Gastroesophageal sphincter (tissue), 4 donors: ENCODE measurements at regions not wholly inside any gene's neighbourhood (a gene's known extent, or its start where the extent isn't known, plus 50 kb on each side); places are given as distances from the start of the nearest gene placed in this dataset.

Source experiments
- ATAC-seq: fragments of 150-250 bp; one replicate; pipeline ENCODE4 v1.9.1; 2016; ENCODE audit warnings: mild to moderate bottlenecking, moderate library complexity
- H3K27ac ChIP-seq, 4 donors: fragments of 200-600 bp; sonication (generic) in 3 of 4; 1 replicate in 3 of 4; 2 replicates in 1 of 4; pipeline ENCODE4 v1.5.1; 2016 to 2019
- H3K27me3 ChIP-seq: fragments of 200-600 bp; sonication (generic); one replicate; pipeline ENCODE4 v1.5.1; 2019
- H3K36me3 ChIP-seq, 2 donors: fragments of 200-600 bp; sonication (generic); one replicate each; pipeline ENCODE4 v1.5.1; 2019; ENCODE audit warnings: control low read depth in 1 of 2
- H3K4me1 ChIP-seq, 3 donors: fragments of 200-600 bp; sonication (generic); 1 replicate in 2 of 3; 2 replicates in 1 of 3; pipeline ENCODE4 v1.5.1; 2016 to 2019; ENCODE audit warnings: control low read depth in 2 of 3
- H3K4me3 ChIP-seq, 2 donors: fragments of 200-600 bp; sonication (generic); one replicate each; pipeline ENCODE4 v1.5.1; 2019; ENCODE audit warnings: mild to moderate bottlenecking in 1 of 2, moderate library complexity in 1 of 2
- H3K9me3 ChIP-seq, 3 donors: fragments of 200-600 bp; sonication (generic); one replicate each; pipeline ENCODE4 v1.5.1; 2017 to 2019; ENCODE audit warnings: control low read depth in 2 of 3
- EP300 ChIP-seq: sonication (generic); formaldehyde crosslinking; IDR thresholded peaks from one replicate; pipeline ENCODE4 v1.6.1; 2017; ENCODE audit warnings: antibody characterized with exemption, mild to moderate bottlenecking
- POLR2A ChIP-seq, 2 donors: fragments of 450-650 bp; IDR thresholded peaks; one replicate each; pipeline ENCODE4 v1.6.1; 2017; ENCODE audit warnings: antibody characterized with exemption in 2 of 2, mild to moderate bottlenecking in 2 of 2, moderate library complexity in 1 of 2
- POLR2AphosphoS5 ChIP-seq: sonication (generic); formaldehyde crosslinking; IDR thresholded peaks from one replicate; pipeline ENCODE4 v1.6.1; 2017; ENCODE audit warnings: antibody characterized with exemption
- WGBS, 2 donors: methylation state at CpG; one replicate each; pipeline ENCODE4 v1.1.5; 2018; ENCODE audit warnings: low coverage in 1 of 2; 5-methylcytosine and 5-hydroxymethylcytosine counted together
- TF ChIP-seq, protein P1 (sequence below), 4 experiments: fragments of 200-600 bp in 2 of 4; fragments of 450-650 bp in 2 of 4; sonication (generic) in 1 of 4; IDR thresholded peaks; one replicate each; pipeline ENCODE4 v1.5.1; 2017 to 2019; ENCODE audit warnings: antibody characterized with exemption in 4 of 4, mild to moderate bottlenecking in 2 of 4, moderate library complexity in 2 of 4

GRCh38 chr3:127077068-127077467 lies 94.2 kb downstream of the PLXNA1 start:
- 94% methylated on average over 3 of the region's 10 CpGs; no CpG with 5 or more reads in 1 of the 2 donors for WGBS, 2 donors
- Histone ChIP-seq H3K4me1 (peaks cover 0 to 9% (median 0%) of the 10 kb centered on the region in 3 donors), H3K36me3 (no peaks in the 10 kb centered on the region), H3K4me3 (no peak overlapping the region), H3K27me3 (no peaks in the 10 kb centered on the region), H3K27ac (no peak overlapping the region), H3K9me3 (no peaks in the 10 kb centered on the region)
- TF ChIP-seq EP300 (no peak), POLR2AphosphoS5 (no peak), POLR2A (IDR thresholded peaks at IDR 0.05) (no peak)
- TF ChIP-seq, protein P1, sequence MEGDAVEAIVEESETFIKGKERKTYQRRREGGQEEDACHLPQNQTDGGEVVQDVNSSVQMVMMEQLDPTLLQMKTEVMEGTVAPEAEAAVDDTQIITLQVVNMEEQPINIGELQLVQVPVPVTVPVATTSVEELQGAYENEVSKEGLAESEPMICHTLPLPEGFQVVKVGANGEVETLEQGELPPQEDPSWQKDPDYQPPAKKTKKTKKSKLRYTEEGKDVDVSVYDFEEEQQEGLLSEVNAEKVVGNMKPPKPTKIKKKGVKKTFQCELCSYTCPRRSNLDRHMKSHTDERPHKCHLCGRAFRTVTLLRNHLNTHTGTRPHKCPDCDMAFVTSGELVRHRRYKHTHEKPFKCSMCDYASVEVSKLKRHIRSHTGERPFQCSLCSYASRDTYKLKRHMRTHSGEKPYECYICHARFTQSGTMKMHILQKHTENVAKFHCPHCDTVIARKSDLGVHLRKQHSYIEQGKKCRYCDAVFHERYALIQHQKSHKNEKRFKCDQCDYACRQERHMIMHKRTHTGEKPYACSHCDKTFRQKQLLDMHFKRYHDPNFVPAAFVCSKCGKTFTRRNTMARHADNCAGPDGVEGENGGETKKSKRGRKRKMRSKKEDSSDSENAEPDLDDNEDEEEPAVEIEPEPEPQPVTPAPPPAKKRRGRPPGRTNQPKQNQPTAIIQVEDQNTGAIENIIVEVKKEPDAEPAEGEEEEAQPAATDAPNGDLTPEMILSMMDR (IDR thresholded peaks at IDR 0.05), result no peak
- ATAC-seq, result no peak

- Histone ChIP-seq H3K27ac (no peak overlapping the region), H3K27me3 (no peaks in the 10 kb centered on the region), H3K36me3 (no peaks in the 10 kb centered on the region), H3K4me3 (no peak overlapping the region), H3K4me1 (peaks cover 0 to 9% (median 0%) of the 10 kb centered on the region in 3 donors), H3K9me3 (no peaks in the 10 kb centered on the region)
- TF ChIP-seq POLR2AphosphoS5, result no peak
- TF ChIP-seq EP300, result no peak
- TF ChIP-seq, protein P1 (IDR thresholded peaks at IDR 0.05), result no peak
- no peak for TF ChIP-seq POLR2A (IDR thresholded peaks at IDR 0.05)
- WGBS, 2 donors, result 88 to 89% methylated on average over 3 to 5 of the region's 10 CpGs
- no peak for ATAC-seq
These were observed 94.7 kb downstream of the PLXNA1 start for GRCh38 chr3:127077505-127078064.

GRCh38 chr3:127078626-127079025 lies 95.7 kb downstream of the PLXNA1 start:
- Histone ChIP-seq H3K4me1 (peaks cover 0 to 4% (median 0%) of the 10 kb centered on the region in 3 donors), H3K4me3 (no peak overlapping the region), H3K27me3 (no peaks in the 10 kb centered on the region), H3K36me3 (no peaks in the 10 kb centered on the region), H3K27ac (no peak overlapping the region), H3K9me3 (no peaks in the 10 kb centered on the region)
- no peak for TF ChIP-seq EP300
- TF ChIP-seq POLR2AphosphoS5, result no peak
- no peak for ATAC-seq
- 81% methylated on average over 7 of the region's 9 CpGs; no CpG with 5 or more reads in 1 of the 2 donors for whole genome bisulfite sequencing, 2 donors

DNA sequence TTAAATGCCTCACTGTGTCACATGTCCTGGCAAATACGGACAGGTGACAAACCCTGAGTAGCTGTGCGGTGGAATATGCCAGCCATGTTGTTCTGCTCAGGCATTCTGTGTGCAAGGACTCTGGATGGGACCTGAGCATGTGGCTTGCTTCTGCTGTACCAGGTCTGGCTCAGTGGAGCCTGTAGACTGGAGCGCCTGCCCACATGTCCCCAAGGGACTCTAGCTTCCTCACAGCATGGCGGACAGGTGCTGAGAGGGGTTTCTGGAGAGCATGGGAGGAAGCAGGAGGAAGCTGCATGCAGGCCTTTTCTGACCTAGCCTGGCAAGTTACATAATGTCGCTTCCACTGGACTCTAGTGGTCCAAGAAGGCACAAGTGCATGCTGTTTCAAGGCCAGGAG lies 96.3 kb downstream of the PLXNA1 start:
- H3K27ac ChIP-seq, result no peak overlapping the region
- TF ChIP-seq POLR2A (IDR thresholded peaks at IDR 0.05) (no peak), EP300 (no peak), POLR2AphosphoS5 (no peak)
- TF ChIP-seq, protein P1 (IDR thresholded peaks at IDR 0.05), result no peak
- no peaks in the 10 kb centered on the region for H3K4me1 ChIP-seq
- H3K36me3 ChIP-seq, result no peaks in the 10 kb centered on the region
- no peaks in the 10 kb centered on the region for H3K9me3 ChIP-seq
- no peak overlapping the region for H3K4me3 ChIP-seq
- no peaks in the 10 kb centered on the region for H3K27me3 ChIP-seq
- no peak for ATAC-seq
- WGBS, 2 donors, result no CpG with 5 or more reads among the region's 5 CpGs

DNA sequence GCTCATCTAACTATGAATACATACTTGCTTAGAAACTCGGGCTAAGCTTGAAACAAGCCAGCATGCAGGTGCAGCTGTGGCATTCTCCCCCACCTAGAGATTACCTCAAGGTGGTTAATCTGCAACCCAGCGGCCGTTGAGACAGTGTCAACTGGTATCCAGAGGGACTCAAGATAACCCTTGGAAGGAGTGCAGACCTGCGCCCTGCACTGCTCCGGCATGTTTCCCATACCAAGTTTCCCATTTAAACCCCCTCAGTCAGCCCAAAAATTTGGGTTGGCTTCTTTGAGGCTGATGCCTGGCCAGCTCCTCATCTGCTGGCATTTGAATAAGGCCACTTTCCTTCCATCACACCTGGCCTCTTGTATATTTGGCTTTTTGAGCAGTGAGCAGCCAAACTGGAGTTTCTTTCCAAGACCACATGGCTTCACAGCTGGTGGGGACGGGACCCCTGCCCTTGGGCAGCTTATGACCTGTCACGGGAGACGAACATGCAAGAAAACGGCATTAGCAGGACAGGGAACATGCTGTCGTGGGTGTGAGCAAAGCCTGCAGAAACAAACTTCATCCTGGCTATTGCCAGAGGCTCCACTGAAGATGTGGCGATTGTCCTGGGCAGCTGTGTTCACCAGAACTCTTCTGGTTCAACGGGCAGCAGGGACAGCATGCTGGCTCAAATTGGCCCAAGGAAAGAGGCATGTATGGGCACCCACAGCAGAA lies 98.2 kb downstream of the PLXNA1 start:
- WGBS, 2 donors, result 72 to 90% methylated on average over 2 to 8 of the region's 12 CpGs

More for the DNA sequence above, 98.2 kb downstream of the PLXNA1 start:
- TF ChIP-seq, protein P1 (IDR thresholded peaks at IDR 0.05), result no peak
- TF ChIP-seq POLR2AphosphoS5 (no peak), EP300 (no peak), POLR2A (IDR thresholded peaks at IDR 0.05) (no peak)
- H3K4me3 ChIP-seq, result no peak overlapping the region
- no peaks in the 10 kb centered on the region for H3K9me3 ChIP-seq
- peaks cover 9% of the 10 kb centered on the region for H3K27me3 ChIP-seq
- ATAC-seq, result no peak
- no peaks in the 10 kb centered on the region for H3K4me1 ChIP-seq
- H3K36me3 ChIP-seq, result no peaks in the 10 kb centered on the region
- H3K27ac ChIP-seq, result no peak overlapping the region
